ENCODE measurements at regions not wholly inside any gene's neighbourhood (a gene's known extent, or its start where the extent isn't known, plus 50 kb on each side); places are given as distances from the start of the nearest gene placed in this dataset.

DNA sequence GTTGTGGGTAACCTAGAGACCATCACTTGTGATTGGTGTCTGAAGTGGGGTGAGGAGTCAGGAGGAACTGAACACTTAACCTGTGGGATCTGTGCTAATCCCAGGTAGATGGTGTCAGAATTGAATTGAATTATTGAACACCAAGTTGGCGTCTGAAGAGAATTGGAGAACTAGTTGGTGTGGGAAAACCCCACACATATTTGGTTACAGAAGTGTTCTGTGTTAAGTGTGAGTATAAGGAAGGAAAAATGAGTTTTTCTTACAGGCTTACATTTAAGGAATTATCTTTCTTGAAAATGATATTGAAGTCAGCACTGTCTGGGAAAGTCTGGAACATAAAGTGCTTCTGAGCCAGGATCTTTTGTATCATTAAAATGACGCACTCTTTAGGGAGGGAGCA, 182.9 kb upstream of the ECI2 start (continued):
- TF ChIP-seq, protein P1, sequence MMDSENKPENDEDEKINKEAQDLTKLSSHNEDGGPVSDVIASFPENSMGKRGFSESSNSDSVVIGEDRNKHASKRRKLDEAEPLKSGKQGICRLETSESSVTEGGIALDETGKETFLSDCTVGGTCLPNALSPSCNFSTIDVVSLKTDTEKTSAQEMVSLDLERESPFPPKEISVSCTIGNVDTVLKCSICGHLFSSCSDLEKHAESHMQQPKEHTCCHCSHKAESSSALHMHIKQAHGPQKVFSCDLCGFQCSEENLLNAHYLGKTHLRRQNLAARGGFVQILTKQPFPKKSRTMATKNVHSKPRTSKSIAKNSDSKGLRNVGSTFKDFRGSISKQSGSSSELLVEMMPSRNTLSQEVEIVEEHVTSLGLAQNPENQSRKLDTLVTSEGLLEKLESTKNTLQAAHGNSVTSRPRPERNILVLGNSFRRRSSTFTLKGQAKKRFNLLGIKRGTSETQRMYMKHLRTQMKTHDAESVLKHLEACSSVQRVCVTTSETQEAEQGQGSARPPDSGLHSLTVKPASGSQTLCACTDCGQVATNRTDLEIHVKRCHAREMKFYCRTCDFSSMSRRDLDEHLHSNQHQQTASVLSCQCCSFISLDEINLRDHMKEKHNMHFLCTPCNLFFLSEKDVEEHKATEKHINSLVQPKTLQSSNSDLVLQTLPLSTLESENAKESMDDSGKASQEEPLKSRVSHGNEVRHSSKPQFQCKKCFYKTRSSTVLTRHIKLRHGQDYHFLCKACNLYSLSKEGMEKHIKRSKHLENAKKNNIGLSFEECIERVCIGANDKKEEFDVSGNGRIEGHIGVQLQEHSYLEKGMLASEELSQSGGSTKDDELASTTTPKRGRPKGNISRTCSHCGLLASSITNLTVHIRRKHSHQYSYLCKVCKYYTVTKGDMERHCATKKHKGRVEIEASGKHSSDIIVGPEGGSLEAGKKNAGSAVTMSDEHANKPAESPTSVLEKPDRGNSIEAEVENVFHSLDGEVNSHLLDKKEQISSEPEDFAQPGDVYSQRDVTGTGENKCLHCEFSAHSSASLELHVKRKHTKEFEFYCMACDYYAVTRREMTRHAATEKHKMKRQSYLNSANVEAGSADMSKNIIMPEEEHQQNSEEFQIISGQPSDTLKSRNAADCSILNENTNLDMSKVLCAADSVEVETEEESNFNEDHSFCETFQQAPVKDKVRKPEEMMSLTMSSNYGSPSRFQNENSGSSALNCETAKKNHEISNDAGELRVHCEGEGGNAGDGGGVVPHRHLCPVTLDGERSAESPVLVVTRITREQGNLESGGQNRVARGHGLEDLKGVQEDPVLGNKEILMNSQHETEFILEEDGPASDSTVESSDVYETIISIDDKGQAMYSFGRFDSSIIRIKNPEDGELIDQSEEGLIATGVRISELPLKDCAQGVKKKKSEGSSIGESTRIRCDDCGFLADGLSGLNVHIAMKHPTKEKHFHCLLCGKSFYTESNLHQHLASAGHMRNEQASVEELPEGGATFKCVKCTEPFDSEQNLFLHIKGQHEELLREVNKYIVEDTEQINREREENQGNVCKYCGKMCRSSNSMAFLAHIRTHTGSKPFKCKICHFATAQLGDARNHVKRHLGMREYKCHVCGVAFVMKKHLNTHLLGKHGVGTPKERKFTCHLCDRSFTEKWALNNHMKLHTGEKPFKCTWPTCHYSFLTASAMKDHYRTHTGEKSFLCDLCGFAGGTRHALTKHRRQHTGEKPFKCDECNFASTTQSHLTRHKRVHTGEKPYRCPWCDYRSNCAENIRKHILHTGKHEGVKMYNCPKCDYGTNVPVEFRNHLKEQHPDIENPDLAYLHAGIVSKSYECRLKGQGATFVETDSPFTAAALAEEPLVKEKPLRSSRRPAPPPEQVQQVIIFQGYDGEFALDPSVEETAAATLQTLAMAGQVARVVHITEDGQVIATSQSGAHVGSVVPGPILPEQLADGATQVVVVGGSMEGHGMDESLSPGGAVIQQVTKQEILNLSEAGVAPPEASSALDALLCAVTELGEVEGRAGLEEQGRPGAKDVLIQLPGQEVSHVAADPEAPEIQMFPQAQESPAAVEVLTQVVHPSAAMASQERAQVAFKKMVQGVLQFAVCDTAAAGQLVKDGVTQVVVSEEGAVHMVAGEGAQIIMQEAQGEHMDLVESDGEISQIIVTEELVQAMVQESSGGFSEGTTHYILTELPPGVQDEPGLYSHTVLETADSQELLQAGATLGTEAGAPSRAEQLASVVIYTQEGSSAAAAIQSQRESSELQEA (IDR thresholded peaks at IDR 0.05; ENCODE audit: low read depth): no peak
- TF ChIP-seq ELF2 (CRISPR knock-in tag; IDR thresholded peaks at IDR 0.05) (no peak), COPS2 (conservative IDR thresholded peaks at IDR 0.05) (no peak), ZNF76 (CRISPR knock-in tag; IDR thresholded peaks at IDR 0.05; ENCODE audit: borderline replicate concordance) (no peak)
- TF ChIP-seq, protein P2, sequence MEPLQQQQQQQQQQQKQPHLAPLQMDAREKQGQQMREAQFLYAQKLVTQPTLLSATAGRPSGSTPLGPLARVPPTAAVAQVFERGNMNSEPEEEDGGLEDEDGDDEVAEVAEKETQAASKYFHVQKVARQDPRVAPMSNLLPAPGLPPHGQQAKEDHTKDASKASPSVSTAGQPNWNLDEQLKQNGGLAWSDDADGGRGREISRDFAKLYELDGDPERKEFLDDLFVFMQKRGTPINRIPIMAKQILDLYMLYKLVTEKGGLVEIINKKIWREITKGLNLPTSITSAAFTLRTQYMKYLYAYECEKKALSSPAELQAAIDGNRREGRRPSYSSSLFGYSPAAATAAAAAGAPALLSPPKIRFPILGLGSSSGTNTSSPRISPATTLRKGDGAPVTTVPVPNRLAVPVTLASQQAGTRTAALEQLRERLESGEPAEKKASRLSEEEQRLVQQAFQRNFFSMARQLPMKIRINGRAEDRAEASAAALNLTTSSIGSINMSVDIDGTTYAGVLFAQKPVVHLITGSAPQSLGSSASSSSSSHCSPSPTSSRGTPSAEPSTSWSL (CRISPR knock-in tag; IDR thresholded peaks at IDR 0.05; ENCODE audit: borderline replicate concordance): no peak

Measured in K562 (cell line).